Liver (tissue), 3 donors: ENCODE measurements at regions not wholly inside any gene's neighbourhood (a gene's known extent, or its start where the extent isn't known, plus 50 kb on each side); places are given as distances from the start of the nearest gene placed in this dataset.

Source experiments
- ATF3 ChIP-seq: IDR thresholded peaks from 2 replicates; pipeline ENCODE4 v1.6.1; 2016; ENCODE audit warnings: antibody characterized with exemption
- CTCF ChIP-seq: fragments of 150-350 bp; IDR thresholded peaks from 2 replicates; pipeline ENCODE4 v1.5.1; 2017; ENCODE audit warnings: improper control_type of control experiment, low read depth, low read length; ENCODE audit not compliant: missing input control
- EGR1 ChIP-seq, 2 donors: IDR thresholded peaks; 2 replicates each; pipeline ENCODE4 v1.6.1; 2016 to 2018; ENCODE audit warnings: antibody characterized with exemption in 2 of 2, low read depth in 2 of 2
- FOXA1 ChIP-seq: IDR thresholded peaks from 2 replicates; pipeline ENCODE4 v1.6.1; 2016; ENCODE audit warnings: antibody characterized with exemption
- HNF4G ChIP-seq: IDR thresholded peaks from 2 replicates; pipeline ENCODE4 v1.6.1; 2016; ENCODE audit warnings: antibody characterized with exemption
- NR2F2 ChIP-seq: IDR thresholded peaks from 2 replicates; pipeline ENCODE4 v1.6.1; 2016; ENCODE audit warnings: antibody characterized with exemption
- SP1 ChIP-seq: IDR thresholded peaks from 2 replicates; pipeline ENCODE4 v1.6.1; 2018; ENCODE audit warnings: antibody characterized with exemption, mild to moderate bottlenecking
- TAF1 ChIP-seq: conservative IDR thresholded peaks from 2 replicates; pipeline ENCODE4 v1.6.1; 2016; ENCODE audit warnings: antibody characterized with exemption, mild to moderate bottlenecking
- TF ChIP-seq, protein P1 (sequence below): IDR thresholded peaks from 2 replicates; pipeline ENCODE4 v1.6.1; 2016; ENCODE audit warnings: antibody characterized with exemption
- TF ChIP-seq, protein P2 (sequence below): IDR thresholded peaks from 2 replicates; pipeline ENCODE4 v1.6.1; 2016; ENCODE audit warnings: antibody characterized with exemption
- TF ChIP-seq, protein P3 (sequence below): IDR thresholded peaks from 2 replicates; pipeline ENCODE4 v1.6.1; 2016; ENCODE audit warnings: antibody characterized with exemption, mild to moderate bottlenecking
- donor health status: healthy.
- donor health status: healthy.

- TF ChIP-seq FOXA1 (no peak), CTCF (no peak), ATF3 (no peak), HNF4G (no peak), SP1 (no peak), TAF1 (no peak), EGR1 (IDR thresholded peaks at IDR 0.05; ENCODE audit: low read depth in 2 of 2) (no peak), NR2F2 (no peak)
- TF ChIP-seq, protein P1, sequence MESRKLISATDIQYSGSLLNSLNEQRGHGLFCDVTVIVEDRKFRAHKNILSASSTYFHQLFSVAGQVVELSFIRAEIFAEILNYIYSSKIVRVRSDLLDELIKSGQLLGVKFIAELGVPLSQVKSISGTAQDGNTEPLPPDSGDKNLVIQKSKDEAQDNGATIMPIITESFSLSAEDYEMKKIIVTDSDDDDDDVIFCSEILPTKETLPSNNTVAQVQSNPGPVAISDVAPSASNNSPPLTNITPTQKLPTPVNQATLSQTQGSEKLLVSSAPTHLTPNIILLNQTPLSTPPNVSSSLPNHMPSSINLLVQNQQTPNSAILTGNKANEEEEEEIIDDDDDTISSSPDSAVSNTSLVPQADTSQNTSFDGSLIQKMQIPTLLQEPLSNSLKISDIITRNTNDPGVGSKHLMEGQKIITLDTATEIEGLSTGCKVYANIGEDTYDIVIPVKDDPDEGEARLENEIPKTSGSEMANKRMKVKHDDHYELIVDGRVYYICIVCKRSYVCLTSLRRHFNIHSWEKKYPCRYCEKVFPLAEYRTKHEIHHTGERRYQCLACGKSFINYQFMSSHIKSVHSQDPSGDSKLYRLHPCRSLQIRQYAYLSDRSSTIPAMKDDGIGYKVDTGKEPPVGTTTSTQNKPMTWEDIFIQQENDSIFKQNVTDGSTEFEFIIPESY = no peak
- TF ChIP-seq, protein P2, sequence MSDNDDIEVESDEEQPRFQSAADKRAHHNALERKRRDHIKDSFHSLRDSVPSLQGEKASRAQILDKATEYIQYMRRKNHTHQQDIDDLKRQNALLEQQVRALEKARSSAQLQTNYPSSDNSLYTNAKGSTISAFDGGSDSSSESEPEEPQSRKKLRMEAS = no peak
- TF ChIP-seq, protein P3, sequence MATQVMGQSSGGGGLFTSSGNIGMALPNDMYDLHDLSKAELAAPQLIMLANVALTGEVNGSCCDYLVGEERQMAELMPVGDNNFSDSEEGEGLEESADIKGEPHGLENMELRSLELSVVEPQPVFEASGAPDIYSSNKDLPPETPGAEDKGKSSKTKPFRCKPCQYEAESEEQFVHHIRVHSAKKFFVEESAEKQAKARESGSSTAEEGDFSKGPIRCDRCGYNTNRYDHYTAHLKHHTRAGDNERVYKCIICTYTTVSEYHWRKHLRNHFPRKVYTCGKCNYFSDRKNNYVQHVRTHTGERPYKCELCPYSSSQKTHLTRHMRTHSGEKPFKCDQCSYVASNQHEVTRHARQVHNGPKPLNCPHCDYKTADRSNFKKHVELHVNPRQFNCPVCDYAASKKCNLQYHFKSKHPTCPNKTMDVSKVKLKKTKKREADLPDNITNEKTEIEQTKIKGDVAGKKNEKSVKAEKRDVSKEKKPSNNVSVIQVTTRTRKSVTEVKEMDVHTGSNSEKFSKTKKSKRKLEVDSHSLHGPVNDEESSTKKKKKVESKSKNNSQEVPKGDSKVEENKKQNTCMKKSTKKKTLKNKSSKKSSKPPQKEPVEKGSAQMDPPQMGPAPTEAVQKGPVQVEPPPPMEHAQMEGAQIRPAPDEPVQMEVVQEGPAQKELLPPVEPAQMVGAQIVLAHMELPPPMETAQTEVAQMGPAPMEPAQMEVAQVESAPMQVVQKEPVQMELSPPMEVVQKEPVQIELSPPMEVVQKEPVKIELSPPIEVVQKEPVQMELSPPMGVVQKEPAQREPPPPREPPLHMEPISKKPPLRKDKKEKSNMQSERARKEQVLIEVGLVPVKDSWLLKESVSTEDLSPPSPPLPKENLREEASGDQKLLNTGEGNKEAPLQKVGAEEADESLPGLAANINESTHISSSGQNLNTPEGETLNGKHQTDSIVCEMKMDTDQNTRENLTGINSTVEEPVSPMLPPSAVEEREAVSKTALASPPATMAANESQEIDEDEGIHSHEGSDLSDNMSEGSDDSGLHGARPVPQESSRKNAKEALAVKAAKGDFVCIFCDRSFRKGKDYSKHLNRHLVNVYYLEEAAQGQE = no peak
These were observed 123.3 kb upstream of the TANK start for GRCh38 chr2:161036926-161037325.
